ENCODE measurements at regions not wholly inside any gene's neighbourhood (a gene's known extent, or its start where the extent isn't known, plus 50 kb on each side); places are given as distances from the start of the nearest gene placed in this dataset.

DNA sequence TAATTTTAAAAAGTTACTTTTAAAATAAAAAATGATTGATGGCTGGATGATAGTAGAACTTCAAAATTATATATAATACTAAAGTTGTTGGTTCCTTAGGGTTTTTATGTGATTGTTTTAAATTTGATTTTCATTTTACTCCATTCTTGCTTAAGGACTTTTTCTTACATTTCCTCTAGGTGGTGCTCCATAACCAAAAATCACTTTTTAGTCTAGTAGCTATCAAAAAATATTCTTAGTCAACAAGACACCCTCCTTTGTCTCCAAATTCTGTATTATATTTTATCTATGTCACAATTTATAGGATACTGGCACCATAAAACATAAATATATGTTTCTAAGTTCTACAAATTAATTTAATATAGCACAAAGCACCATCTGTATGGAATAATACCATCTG, 67.2 kb upstream of the BRWD3 start:
- no peak for ATAC-seq
- TF ChIP-seq NPAS2 (CRISPR knock-in tag; IDR thresholded peaks at IDR 0.05; ENCODE audit: borderline replicate concordance) (no peak), PHF8 (IDR thresholded peaks at IDR 0.05; ENCODE audit: borderline replicate concordance, low read depth) (no peak), CBX2 (IDR thresholded peaks at IDR 0.05; ENCODE audit: borderline replicate concordance, low read depth) (no peak), RAD21 (conservative IDR thresholded peaks at IDR 0.05 in 1 of 2, IDR thresholded peaks at IDR 0.05 in 1 of 2) (peak; percentile 60 to 68; a peak in 4 of 5 replicates), RCOR1 (IDR thresholded peaks at IDR 0.05; ENCODE audit: low read depth, low read length) (no peak), TFCP2L1 (CRISPR knock-in tag; IDR thresholded peaks at IDR 0.05) (no peak), NFE2L2 (conservative IDR thresholded peaks at IDR 0.05; ENCODE audit: low read length) (no peak), RNF2 (IDR thresholded peaks at IDR 0.05; ENCODE audit: borderline replicate concordance, low read depth) (no peak), ESRRA (IDR thresholded peaks at IDR 0.05; ENCODE audit: borderline replicate concordance, low read length) (no peak), KDM5A (IDR thresholded peaks at IDR 0.05) (no peak), JUNB (IDR thresholded peaks at IDR 0.05) (no peak), EHF (CRISPR knock-in tag; IDR thresholded peaks at IDR 0.05) (no peak), SMC3 (IDR thresholded peaks at IDR 0.05) (peak; percentile 45; the same call in 2 of the 3 replicates)
- TF ChIP-seq, protein P1, sequence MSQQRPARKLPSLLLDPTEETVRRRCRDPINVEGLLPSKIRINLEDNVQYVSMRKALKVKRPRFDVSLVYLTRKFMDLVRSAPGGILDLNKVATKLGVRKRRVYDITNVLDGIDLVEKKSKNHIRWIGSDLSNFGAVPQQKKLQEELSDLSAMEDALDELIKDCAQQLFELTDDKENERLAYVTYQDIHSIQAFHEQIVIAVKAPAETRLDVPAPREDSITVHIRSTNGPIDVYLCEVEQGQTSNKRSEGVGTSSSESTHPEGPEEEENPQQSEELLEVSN (IDR thresholded peaks at IDR 0.05; ENCODE audit: borderline replicate concordance, low read depth): no peak
- TF ChIP-seq, protein P2, sequence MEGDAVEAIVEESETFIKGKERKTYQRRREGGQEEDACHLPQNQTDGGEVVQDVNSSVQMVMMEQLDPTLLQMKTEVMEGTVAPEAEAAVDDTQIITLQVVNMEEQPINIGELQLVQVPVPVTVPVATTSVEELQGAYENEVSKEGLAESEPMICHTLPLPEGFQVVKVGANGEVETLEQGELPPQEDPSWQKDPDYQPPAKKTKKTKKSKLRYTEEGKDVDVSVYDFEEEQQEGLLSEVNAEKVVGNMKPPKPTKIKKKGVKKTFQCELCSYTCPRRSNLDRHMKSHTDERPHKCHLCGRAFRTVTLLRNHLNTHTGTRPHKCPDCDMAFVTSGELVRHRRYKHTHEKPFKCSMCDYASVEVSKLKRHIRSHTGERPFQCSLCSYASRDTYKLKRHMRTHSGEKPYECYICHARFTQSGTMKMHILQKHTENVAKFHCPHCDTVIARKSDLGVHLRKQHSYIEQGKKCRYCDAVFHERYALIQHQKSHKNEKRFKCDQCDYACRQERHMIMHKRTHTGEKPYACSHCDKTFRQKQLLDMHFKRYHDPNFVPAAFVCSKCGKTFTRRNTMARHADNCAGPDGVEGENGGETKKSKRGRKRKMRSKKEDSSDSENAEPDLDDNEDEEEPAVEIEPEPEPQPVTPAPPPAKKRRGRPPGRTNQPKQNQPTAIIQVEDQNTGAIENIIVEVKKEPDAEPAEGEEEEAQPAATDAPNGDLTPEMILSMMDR (IDR thresholded peaks at IDR 0.05): peak; percentile 50
- TF ChIP-seq, protein P3, sequence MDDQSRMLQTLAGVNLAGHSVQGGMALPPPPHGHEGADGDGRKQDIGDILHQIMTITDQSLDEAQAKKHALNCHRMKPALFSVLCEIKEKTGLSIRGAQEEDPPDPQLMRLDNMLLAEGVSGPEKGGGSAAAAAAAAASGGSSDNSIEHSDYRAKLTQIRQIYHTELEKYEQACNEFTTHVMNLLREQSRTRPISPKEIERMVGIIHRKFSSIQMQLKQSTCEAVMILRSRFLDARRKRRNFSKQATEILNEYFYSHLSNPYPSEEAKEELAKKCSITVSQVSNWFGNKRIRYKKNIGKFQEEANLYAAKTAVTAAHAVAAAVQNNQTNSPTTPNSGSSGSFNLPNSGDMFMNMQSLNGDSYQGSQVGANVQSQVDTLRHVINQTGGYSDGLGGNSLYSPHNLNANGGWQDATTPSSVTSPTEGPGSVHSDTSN (IDR thresholded peaks at IDR 0.05): no peak
- TF ChIP-seq, protein P4, sequence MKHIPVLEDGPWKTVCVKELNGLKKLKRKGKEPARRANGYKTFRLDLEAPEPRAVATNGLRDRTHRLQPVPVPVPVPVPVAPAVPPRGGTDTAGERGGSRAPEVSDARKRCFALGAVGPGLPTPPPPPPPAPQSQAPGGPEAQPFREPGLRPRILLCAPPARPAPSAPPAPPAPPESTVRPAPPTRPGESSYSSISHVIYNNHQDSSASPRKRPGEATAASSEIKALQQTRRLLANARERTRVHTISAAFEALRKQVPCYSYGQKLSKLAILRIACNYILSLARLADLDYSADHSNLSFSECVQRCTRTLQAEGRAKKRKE (CRISPR knock-in tag; IDR thresholded peaks at IDR 0.05; ENCODE audit: low read depth): no peak
- peak; percentile 90 for FAIRE-seq

More for the DNA sequence above, 67.2 kb upstream of the BRWD3 start:
- Histone ChIP-seq H3K4me1 (no peaks in the 10 kb centered on the region), H3K4me2 (no peak overlapping the region), H3K4me3 (no peak overlapping the region), H3K27ac (no peak overlapping the region), H3K9me3 (no peaks in the 10 kb centered on the region)
- POLR2A ChIA-PET: interaction anchor here (0.6 kb wide), 1 partner anchor 167 kb away, joined by 4 read pairs; no protein-coding TSS in a partner anchor
- CTCF ChIA-PET: interaction anchor here (0.7 to 1.3 kb wide), 2 partner anchors 325 to 454 kb away, joined by 3 to 4 read pairs; partner anchors contain the start of genes HMGN5 and SH3BGRL
- peak; percentile 5 to 45 for DNase-seq (ENCODE audit: low read depth in 1 of 2, low spot score in 1 of 2)

Small RNA genes in the stretch of these regions (small RNA-seq; reads per million reads assigned to genes)
- gene RNU6-493P: 0 reads per million in 6 experiments

Measured in A549 (cell line).